ENCODE measurements at regions not wholly inside any gene's neighbourhood (a gene's known extent, or its start where the extent isn't known, plus 50 kb on each side); places are given as distances from the start of the nearest gene placed in this dataset.
"Not testable (repeated sequence)": the region's sequence is repeated elsewhere in the genome, so short reads cannot be mapped to it uniquely, and the experiment has no call there.

- no peak overlapping the region for H3K4me3 ChIP-seq
- peak overlapping the region in 1 of 21 experiments; percentile 33 for H3K27ac ChIP-seq
These were observed 52.0 kb downstream of the ZC3H11B start for GRCh38 chr1:219560856-219561255.

DNA sequence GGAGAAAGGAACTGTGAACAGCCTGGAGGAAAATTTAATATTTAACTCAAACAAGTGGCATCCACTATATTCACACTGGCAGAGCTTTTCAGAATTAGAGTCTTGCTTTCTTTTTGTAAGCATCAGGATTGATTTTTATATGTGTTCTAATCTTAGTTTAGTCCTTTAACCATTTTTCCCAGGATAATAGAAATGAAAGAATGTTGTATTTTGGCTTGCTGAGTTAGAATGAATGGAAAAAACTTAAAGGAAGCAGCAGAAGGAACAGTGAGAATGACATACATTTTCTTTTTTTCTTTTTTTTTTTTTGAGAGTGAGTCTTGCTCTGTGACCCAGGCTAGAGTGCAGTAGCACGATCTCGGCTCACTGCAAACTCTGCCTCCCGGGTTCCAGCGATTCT is 53.0 kb downstream of the ZC3H11B start:
- H3K27ac ChIP-seq = no peak overlapping the region

DNA sequence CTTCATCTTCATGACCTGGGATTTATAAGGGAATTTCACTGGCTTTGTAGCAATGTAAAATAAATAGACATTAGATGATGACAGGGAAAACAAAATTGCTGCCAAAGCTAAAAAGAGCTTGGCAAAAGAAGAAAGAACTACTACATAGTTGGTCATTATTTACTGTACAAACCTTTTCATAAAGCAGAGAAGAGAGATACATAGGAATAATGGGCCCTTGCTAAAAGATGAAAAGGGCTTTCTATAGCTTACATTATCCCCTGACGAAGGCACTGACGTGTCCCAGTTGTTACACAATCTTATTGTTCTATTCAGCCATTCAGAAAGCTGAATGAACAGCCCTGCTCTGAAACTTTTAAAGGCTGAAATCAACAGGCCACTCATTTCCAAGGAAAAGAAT is 57.1 kb downstream of the ZC3H11B start:
- Histone ChIP-seq H3K4me3 (no peak overlapping the region), H3K27ac (no peak overlapping the region)

More for the DNA sequence above, 53.0 kb downstream of the ZC3H11B start:
- H3K4me3 ChIP-seq = no peak overlapping the region

GRCh38 chr1:219555031-219555692 is 57.7 kb downstream of the ZC3H11B start:
- no peak overlapping the region for H3K27ac ChIP-seq
- no peak overlapping the region for H3K4me3 ChIP-seq

DNA sequence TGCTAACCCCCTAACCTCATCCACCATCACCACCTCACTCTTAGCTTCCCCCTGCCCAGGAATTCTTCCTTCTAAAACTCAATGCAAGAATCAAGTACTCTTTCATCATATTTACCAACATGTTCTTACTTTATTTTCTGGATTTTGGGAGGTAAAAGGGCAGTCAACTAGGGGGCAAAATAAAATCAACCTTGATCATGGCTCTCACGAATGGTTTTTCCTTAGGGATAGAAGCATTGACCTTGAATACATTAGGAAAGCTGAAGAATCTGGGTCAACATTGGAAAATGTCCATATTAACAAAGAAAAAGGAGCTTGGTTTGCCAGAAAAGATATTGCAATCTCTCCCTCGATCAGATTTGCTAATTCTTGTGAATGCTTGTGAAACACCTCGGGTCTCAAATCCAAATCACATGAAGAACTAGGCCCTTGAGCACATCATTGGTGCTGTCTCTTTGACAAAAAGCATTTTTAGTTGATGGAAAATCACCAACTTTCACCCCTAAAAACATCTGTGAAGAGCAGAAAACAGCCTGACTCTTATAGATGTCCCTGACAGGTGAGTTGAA is 58.9 kb downstream of the ZC3H11B start:
- H3K4me3 ChIP-seq = no peak overlapping the region
- H3K27ac ChIP-seq = no peak overlapping the region

GRCh38 chr1:219550201-219550600 is 62.7 kb downstream of the ZC3H11B start:
- no peak overlapping the region for H3K27ac ChIP-seq
- no peak overlapping the region for H3K4me3 ChIP-seq

DNA sequence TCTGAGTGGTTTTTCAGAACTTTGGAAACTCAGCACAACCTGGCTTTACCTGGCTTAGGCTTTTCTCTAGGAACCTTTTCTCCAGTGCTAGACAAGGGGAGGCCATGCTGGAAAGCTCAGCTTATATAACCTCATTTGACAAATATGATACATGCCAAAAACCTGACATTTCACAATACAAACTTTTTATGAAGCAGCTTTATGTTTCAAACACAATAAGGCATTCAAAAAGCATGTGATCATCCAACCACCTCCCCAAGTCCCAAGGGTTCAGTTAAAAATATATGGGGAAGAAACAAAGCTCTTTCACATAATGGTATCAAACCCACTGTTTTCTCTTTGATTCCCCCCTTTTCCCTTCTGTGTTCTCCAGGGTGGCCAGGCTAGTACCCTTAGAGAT is 63.7 kb downstream of the ZC3H11B start:
- Histone ChIP-seq H3K4me3 (no peak overlapping the region), H3K27ac (no peak overlapping the region)

DNA sequence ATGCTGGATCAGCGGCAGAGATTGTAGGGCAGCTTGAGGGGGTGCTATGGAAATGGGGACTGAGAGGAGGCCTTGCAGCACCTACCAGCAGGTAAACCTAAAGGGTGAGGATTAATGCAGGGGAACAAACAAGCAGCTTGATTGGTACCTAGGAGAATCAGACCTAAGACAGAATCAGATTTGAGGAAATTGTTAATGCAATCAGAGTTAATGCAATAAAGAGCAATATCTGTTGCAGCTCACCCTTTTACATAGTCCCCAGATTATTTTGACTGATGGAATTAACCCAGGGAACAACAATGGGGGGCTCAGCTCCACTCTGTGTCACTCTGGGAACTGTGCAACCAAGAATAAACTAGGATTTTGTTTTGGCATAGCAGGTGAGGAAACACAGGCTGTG is 64.5 kb downstream of the ZC3H11B start:
- no peak overlapping the region for H3K4me3 ChIP-seq

DNA sequence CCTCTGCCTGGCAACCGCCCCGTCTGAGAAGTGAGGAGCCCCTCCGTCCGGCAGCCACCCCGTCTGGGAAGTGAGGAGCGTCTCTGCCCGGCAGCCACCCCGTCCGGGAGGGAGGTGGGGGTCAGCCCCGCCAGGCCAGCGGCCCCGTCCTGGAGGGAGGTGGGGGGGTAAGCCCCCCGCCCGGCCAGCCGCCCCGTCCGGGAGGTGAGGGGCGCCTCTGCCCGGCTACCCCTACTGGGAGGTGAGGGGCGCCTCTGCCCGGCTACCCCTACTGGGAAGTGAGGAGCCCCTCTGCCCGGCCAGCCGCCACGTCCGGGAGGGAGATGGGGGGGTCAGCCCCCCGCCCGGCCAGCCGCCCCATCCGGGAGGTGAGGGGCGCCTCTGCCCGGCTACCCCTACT is 67.1 kb downstream of the ZC3H11B start:
- not testable (repeated sequence) for H3K4me3 ChIP-seq, H3K27ac ChIP-seq

More for the DNA sequence above, 64.5 kb downstream of the ZC3H11B start:
- no peak overlapping the region for H3K27ac ChIP-seq

DNA sequence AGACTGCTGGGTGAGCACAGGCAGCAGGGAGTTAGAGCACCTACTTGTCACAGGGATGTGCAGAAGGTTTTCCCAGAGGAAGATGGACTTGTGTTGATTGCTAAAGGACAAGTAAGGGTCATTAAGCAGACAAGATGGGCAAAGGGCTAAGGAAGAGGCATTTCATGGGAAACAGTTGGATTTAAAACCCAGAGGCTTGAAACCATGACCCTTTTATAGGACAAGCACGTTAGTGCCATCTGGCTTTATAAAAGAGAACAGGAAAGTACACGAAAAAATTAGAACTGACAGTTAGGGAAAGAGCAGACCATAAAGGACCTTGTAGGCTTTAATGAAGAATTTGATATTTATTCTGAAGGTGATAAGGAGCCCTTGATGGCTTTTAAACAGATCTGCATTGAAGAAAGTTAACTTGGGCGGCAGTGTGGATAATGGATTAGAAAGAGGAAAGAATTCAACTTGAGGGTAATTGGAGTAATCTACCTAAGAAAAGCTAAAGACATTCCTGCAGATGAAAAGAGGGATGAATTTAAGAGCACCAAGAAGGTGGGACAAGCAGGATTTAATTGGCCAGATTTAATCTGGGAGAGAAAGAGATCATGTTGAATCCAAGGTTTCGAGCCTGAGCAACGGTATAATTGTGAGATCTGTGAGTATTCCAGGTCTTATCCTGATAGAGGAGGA is 68.6 kb downstream of the ZC3H11B start:
- H3K27ac ChIP-seq = no peak overlapping the region
- no peak overlapping the region for H3K4me3 ChIP-seq

DNA sequence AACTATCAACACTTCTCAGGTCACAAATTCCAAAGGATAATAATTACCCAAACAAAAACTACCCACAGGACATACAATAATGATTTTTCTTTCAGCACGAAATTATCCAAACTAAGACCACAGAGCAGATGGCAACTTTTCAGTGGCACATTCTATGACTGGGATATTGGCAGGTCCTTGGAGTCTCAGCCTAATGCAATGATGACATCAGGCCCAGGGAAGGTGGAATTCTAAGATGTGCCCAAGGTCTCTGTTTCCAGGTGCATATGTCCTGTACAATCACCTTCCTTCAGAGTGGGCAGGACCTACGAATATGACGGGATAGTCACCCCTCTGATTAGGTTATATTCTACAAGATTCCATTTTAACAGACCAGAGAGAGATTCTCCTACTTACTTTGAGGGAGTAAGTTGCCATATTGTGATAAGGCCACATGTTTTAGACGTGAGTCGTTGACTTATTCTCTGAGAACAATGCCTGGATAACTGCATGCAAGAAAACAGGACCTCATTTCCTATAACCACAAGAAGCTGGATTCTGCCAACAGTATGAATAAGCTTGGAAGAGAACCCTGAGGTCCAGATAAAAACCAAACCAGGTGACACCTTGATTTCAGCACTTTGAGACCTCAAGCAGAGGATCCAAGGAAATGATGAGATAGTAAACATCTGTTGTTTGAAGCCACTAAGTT is 69.9 kb downstream of the ZC3H11B start:
- no peak overlapping the region for H3K27ac ChIP-seq
- H3K4me3 ChIP-seq = no peak overlapping the region

- no peak overlapping the region for H3K4me3 ChIP-seq
- no peak overlapping the region for H3K27ac ChIP-seq
These were observed 71.0 kb downstream of the ZC3H11B start for GRCh38 chr1:219541946-219542345.

GRCh38 chr1:219539645-219540254 is 73.2 kb downstream of the ZC3H11B start:
- H3K4me3 ChIP-seq = no peak overlapping the region
- H3K27ac ChIP-seq = no peak overlapping the region

DNA sequence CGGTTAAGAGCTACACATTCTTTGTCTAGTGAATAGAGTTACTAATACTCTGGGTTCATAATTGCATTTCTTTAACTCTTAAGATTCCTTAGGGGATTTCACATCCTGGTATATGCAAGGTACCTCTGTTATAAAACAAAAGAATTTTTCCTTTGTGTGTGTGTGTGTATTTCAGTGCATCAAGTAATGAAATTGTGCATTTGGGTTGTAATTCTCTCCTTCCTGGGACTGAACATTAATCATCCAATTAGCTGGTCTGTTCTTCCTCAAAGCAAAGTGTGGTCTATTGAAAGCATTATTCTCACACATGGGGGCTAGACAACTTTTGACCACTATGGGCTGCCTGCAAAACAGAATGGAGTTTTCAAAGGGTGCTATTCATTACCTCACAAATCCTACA is 74.0 kb downstream of the ZC3H11B start:
- Histone ChIP-seq H3K27ac (no peak overlapping the region), H3K4me3 (no peak overlapping the region)

DNA sequence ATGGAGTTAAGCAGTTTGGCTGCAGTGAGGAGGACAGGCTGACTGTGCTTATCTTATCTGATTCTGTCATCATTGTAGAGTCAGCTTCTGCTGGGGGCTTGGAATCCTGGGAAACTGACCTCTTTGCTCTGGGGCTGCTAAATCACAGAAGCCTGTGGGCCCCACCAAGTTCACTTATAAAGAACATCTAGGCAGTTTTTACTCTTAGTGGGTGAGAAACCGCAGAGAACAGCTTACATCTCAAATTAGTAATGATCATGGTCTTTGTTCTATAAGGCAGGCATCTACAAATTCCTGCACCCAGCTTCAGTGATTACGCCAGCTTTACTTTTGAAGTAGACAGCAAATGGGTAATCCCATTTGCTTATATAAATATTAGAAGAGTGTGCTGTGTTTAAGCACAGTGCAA is 75.7 kb downstream of the ZC3H11B start:
- H3K27ac ChIP-seq = no peak overlapping the region
- no peak overlapping the region for H3K4me3 ChIP-seq

- no peak overlapping the region for H3K27ac ChIP-seq
- no peak overlapping the region for H3K4me3 ChIP-seq
These were observed 76.9 kb downstream of the ZC3H11B start for GRCh38 chr1:219536038-219536437.

DNA sequence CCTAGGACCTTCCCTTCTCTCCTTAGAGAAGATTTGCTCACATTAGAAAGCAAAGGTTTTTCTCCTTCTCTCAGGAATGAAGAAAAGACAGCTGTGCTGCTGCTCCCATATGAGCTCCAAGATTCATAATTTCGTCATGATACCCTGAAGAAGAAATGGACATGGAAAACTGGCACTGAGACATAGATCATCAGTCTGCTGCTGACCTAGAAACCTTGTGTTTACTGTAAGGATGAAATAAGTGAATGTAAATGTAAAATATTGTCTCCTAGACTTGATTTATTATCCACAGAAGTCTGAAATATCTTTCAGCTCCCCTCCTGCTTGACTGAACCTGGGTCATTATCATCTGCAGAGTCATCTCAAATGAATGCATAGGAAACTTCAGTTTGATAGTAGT is 77.9 kb downstream of the ZC3H11B start:
- no peak overlapping the region for H3K4me3 ChIP-seq
- H3K27ac ChIP-seq = no peak overlapping the region

DNA sequence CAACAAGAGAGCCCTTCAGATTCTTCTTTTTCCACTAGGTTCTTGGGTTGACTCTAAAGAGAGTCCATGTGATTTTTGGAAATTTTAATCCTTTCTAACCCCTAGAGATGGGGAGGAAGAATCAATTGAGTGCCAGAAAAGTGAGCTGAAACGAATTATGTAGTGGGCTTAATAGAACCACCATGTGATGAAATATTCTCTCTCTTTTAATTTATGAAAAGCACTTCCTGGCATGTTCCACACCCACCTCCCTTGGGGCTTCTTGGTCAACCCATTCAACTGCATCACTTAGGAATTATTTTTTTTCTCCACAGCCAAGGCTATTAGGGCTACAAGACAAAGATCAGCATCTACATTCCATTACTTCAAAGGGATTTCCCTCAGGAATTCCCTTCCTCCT is 79.6 kb downstream of the ZC3H11B start:
- H3K4me3 ChIP-seq = no peak overlapping the region
- no peak overlapping the region for H3K27ac ChIP-seq

GRCh38 chr1:219529116-219529515 is 83.8 kb downstream of the ZC3H11B start:
- H3K4me3 ChIP-seq = no peak overlapping the region
- H3K27ac ChIP-seq = no peak overlapping the region

- Histone ChIP-seq H3K4me3 (no peak overlapping the region), H3K27ac (no peak overlapping the region)
These were observed 84.3 kb downstream of the ZC3H11B start for GRCh38 chr1:219528633-219529032.
